OCI-LY7 (cell line): ENCODE measurements at regions not wholly inside any gene's neighbourhood (a gene's known extent, or its start where the extent isn't known, plus 50 kb on each side); places are given as distances from the start of the nearest gene placed in this dataset.

Source experiments
- CTCF ChIP-seq: fragments of 200-600 bp; sonication (generic); conservative IDR thresholded peaks from 2 replicates; pipeline ENCODE4 v1.5.1; 2014; ENCODE audit warnings: mild to moderate bottlenecking, antibody characterized with exemption, low read length, moderate library complexity, mixed read lengths
- EZH2phosphoT487 ChIP-seq: fragments of 200-600 bp; sonication (generic); IDR thresholded peaks from 2 replicates; pipeline ENCODE4 v1.6.1; 2018; ENCODE audit warnings: low read depth, borderline replicate concordance, mild to moderate bottlenecking, mixed run types, antibody characterized with exemption, low read length, moderate library complexity, mixed read lengths

GRCh38 chr3:26307787-26308186 lies 314.8 kb upstream of the LRRC3B start:
- no peak for TF ChIP-seq CTCF
- TF ChIP-seq EZH2phosphoT487 = no peak
